SK-N-SH (cell line): ENCODE measurements at regions not wholly inside any gene's neighbourhood (a gene's known extent, or its start where the extent isn't known, plus 50 kb on each side); places are given as distances from the start of the nearest gene placed in this dataset.

ENCODE experiments used
- CTCF ChIA-PET: fragments of 300-600, 350-600 bp; formaldehyde crosslinking; extraction: SDS; loops from one replicate; lab custom pipeline; 2021; lab: Yijun Ruan, JAX
- POLR2A ChIA-PET: fragments of 350-600 bp; sonication (Branson Sonifier 250); formaldehyde crosslinking; extraction: SDS; loops from one replicate; lab custom pipeline; 2020; ENCODE audit warnings: antibody characterized with exemption, inconsistent platforms; lab: Yijun Ruan, JAX
- DNase-seq: peaks from one replicate; pipeline ENCODE4 v3.0.0; 2012
- H2AFZ ChIP-seq: fragments of 200-600 bp; sonication (generic); 2 replicates; pipeline ENCODE4 v1.8.1; 2016; ENCODE audit warnings: antibody characterized with exemption, mild to moderate bottlenecking, low read depth
- H3F3A ChIP-seq: fragments of 200-600 bp; sonication (generic); replicated peaks from 2 replicates; pipeline ENCODE3; 2016; ENCODE audit warnings: antibody characterized with exemption, mild to moderate bottlenecking; ENCODE audit not compliant: insufficient read depth
- H3K27ac ChIP-seq, 2 experiments: fragments of 200-500 bp in 1 of 2; fragments of 200-600 bp in 1 of 2; sonication (Bioruptor generic) in 1 of 2; sonication (generic), shearing (Covaris generic) in 1 of 2; 2 replicates each; pipeline versions ENCODE4 v1.5.1 to v1.6.1; 2014 to 2016; ENCODE audit warnings: low read depth in 2 of 2, inconsistent platforms in 1 of 2, low read length in 1 of 2, mild to moderate bottlenecking in 1 of 2, mixed read lengths in 1 of 2
- H3K27me3 ChIP-seq: fragments of 200-600 bp; sonication (generic), shearing (Covaris generic); 2 replicates; pipeline ENCODE4 v1.6.1; 2016; ENCODE audit warnings: mixed run types; ENCODE audit not compliant: insufficient read depth
- H3K36me3 ChIP-seq, 2 experiments: fragments of 200-500 bp in 1 of 2; fragments of 200-600 bp in 1 of 2; sonication (Bioruptor generic) in 1 of 2; sonication (generic) in 1 of 2; replicated peaks in 1 of 2; 2 replicates each; pipeline versions ENCODE3 to v1.5.1; 2014 to 2016; ENCODE audit warnings: low read length in 1 of 2, mild to moderate bottlenecking in 1 of 2; ENCODE audit not compliant: insufficient read depth in 2 of 2, control insufficient read depth in 1 of 2
- H3K4me1 ChIP-seq, 2 experiments: fragments of 200-500 bp in 1 of 2; fragments of 200-600 bp in 1 of 2; sonication (Bioruptor generic) in 1 of 2; sonication (generic), shearing (Covaris generic) in 1 of 2; 2 replicates each; pipeline versions ENCODE4 v1.5.1 to v1.6.1; 2014 to 2016; ENCODE audit warnings: low read depth in 1 of 2, low read length in 1 of 2, mixed run types in 1 of 2; ENCODE audit not compliant: insufficient read depth in 2 of 2, control insufficient read depth in 1 of 2
- H3K4me2 ChIP-seq: fragments of 200-600 bp; sonication (generic), shearing (Covaris generic); 2 replicates; pipeline ENCODE4 v1.6.1; 2017; ENCODE audit warnings: mixed run types
- H3K4me3 ChIP-seq, 2 experiments: fragments of 200-500 bp in 1 of 2; fragments of 200-600 bp in 1 of 2; sonication (Bioruptor generic) in 1 of 2; sonication (generic), shearing (Covaris generic) in 1 of 2; 2 replicates each; pipeline versions ENCODE4 v1.5.1 to v1.8.1; 2014 to 2016; ENCODE audit warnings: low read depth in 2 of 2, inconsistent platforms in 1 of 2, low read length in 1 of 2, mild to moderate bottlenecking in 1 of 2, mixed read lengths in 1 of 2, moderate library complexity in 1 of 2
- H3K79me2 ChIP-seq: fragments of 200-600 bp; sonication (generic); 2 replicates; pipeline ENCODE4 v1.8.1; 2017; ENCODE audit warnings: mild to moderate bottlenecking; ENCODE audit not compliant: insufficient read depth
- H3K9ac ChIP-seq: fragments of 200-600 bp; sonication (generic); 2 replicates; pipeline ENCODE4 v1.6.1; 2017; ENCODE audit warnings: mixed run types
- H3K9me2 ChIP-seq: fragments of 200-600 bp; sonication (generic); 2 replicates; pipeline ENCODE4 v1.6.1; 2017; ENCODE audit warnings: mixed run types
- H3K9me3 ChIP-seq: fragments of 200-600 bp; sonication (generic); 2 replicates; pipeline ENCODE4 v1.6.1; 2017; ENCODE audit warnings: mixed run types, mild to moderate bottlenecking, moderate library complexity
- H4K20me1 ChIP-seq: fragments of 200-600 bp; sonication (generic); 2 replicates; pipeline ENCODE4 v1.6.1; 2017; ENCODE audit warnings: mild to moderate bottlenecking, mixed run types; ENCODE audit not compliant: insufficient read depth
- CTCF ChIP-seq: fragments of 200-600 bp; sonication (generic); IDR thresholded peaks from 2 replicates; pipeline ENCODE4 v1.6.1; 2017; ENCODE audit warnings: antibody characterized with exemption, mild to moderate bottlenecking, moderate library complexity
- EP300 ChIP-seq, 2 experiments: IDR thresholded peaks; 2 replicates each; pipeline versions ENCODE4 v1.4.0 to v1.6.1; 2012; ENCODE audit warnings: borderline replicate concordance in 1 of 2, low read depth in 1 of 2, low read length in 1 of 2
- EZH2phosphoT487 ChIP-seq: fragments of 200-600 bp; sonication (generic); IDR thresholded peaks from 2 replicates; pipeline ENCODE4 v1.6.1; 2017; ENCODE audit warnings: low read depth, mixed run types, mild to moderate bottlenecking, antibody characterized with exemption, moderate library complexity, borderline replicate concordance
- FOSL2 ChIP-seq: IDR thresholded peaks from 2 replicates; pipeline ENCODE4 v1.4.0; 2012; ENCODE audit warnings: low read depth, mild to moderate bottlenecking, moderate library complexity, borderline replicate concordance
- FOXJ3 ChIP-seq: sonication (generic); formaldehyde crosslinking; IDR thresholded peaks from 2 replicates; pipeline ENCODE4 v1.5.1; 2020; ENCODE audit warnings: mild to moderate bottlenecking, missing genetic modification reagents
- FOXM1 ChIP-seq: IDR thresholded peaks from 2 replicates; pipeline ENCODE4 v1.4.0; 2012; ENCODE audit warnings: low read depth, mild to moderate bottlenecking
- GATA2 ChIP-seq: sonication (generic); formaldehyde crosslinking; IDR thresholded peaks from 2 replicates; pipeline ENCODE4 v1.5.0; 2020; ENCODE audit warnings: mild to moderate bottlenecking, missing genetic modification reagents
- IRF3 ChIP-seq: fragments of 150-350 bp; IDR thresholded peaks from 2 replicates; pipeline ENCODE4 v1.6.1; 2016; ENCODE audit warnings: mild to moderate bottlenecking, low read depth, low read length
- MAX ChIP-seq: IDR thresholded peaks from 2 replicates; pipeline ENCODE4 v1.4.0; 2012; ENCODE audit warnings: low read depth
- MEF2A ChIP-seq: IDR thresholded peaks from 2 replicates; pipeline ENCODE4 v1.4.0; 2012; ENCODE audit warnings: low read depth, borderline replicate concordance
- PBX3 ChIP-seq: IDR thresholded peaks from 2 replicates; pipeline ENCODE4; 2012
- POLR2AphosphoS5 ChIP-seq: IDR thresholded peaks from 2 replicates; pipeline ENCODE4 v1.6.1; 2012; ENCODE audit warnings: low read depth, low read length
- RCOR1 ChIP-seq: fragments of 150-350 bp; IDR thresholded peaks from 2 replicates; pipeline ENCODE4 v1.6.1; 2017; ENCODE audit warnings: antibody characterized with exemption, low read length
- RFX5 ChIP-seq: IDR thresholded peaks from 2 replicates; pipeline ENCODE4 v1.6.1; 2012; ENCODE audit warnings: mild to moderate bottlenecking, improper control_type of control experiment, low read length
- SIN3A ChIP-seq: IDR thresholded peaks from 2 replicates; pipeline ENCODE4 v1.6.1; 2012; ENCODE audit warnings: low read depth, mild to moderate bottlenecking, low read length, moderate library complexity, borderline replicate concordance
- SMC3 ChIP-seq: IDR thresholded peaks from 2 replicates; pipeline ENCODE4 v1.6.1; 2012; ENCODE audit warnings: low read depth, low read length, improper control_type of control experiment
- TCF12 ChIP-seq: IDR thresholded peaks from 2 replicates; pipeline ENCODE4 v1.4.0; 2012
- TEAD4 ChIP-seq: IDR thresholded peaks from 2 replicates; pipeline ENCODE4 v1.4.0; 2012; ENCODE audit warnings: mild to moderate bottlenecking, borderline replicate concordance; ENCODE audit not compliant: insufficient read depth
- ZBTB33 ChIP-seq: IDR thresholded peaks from 2 replicates; pipeline ENCODE4 v1.4.0; 2012; ENCODE audit warnings: low read depth, borderline replicate concordance
- WGBS: methylation state at CpG from one replicate; pipeline ENCODE4 v1.1.6; 2017; ENCODE audit warnings: low lambda C conversion rate; 5-methylcytosine and 5-hydroxymethylcytosine counted together

- Histone ChIP-seq H3K4me1 (no peaks in the 10 kb centered on the region), H3K9me3 (no peaks in the 10 kb centered on the region), H3K9me2 (no peaks in the 10 kb centered on the region), H2AFZ (no peak overlapping the region), H4K20me1 (no peaks in the 10 kb centered on the region), H3K4me2 (no peak overlapping the region), H3K9ac (no peak overlapping the region), H3K4me3 (no peak overlapping the region), H3K27ac (no peak overlapping the region), H3K27me3 (peaks cover 26% of the 10 kb centered on the region), H3K79me2 (no peaks in the 10 kb centered on the region), H3K36me3 (no peaks in the 10 kb centered on the region), H3F3A (peaks cover 4% of the 10 kb centered on the region)
- no peak for TF ChIP-seq RCOR1
- no peak for TF ChIP-seq POLR2AphosphoS5
- TF ChIP-seq EZH2phosphoT487: no peak
- TF ChIP-seq FOXJ3: no peak
- TF ChIP-seq TEAD4: no peak
- no peak for TF ChIP-seq FOSL2
- TF ChIP-seq MEF2A: no peak
- TF ChIP-seq GATA2 (CRISPR knock-in tag): no peak
- TF ChIP-seq FOXM1: no peak
- no peak for TF ChIP-seq ZBTB33
- no peak for TF ChIP-seq TCF12
- no peak for TF ChIP-seq IRF3
- TF ChIP-seq PBX3: no peak
- WGBS: 7% methylated on average over 6 of the region's 6 CpGs
- CTCF ChIA-PET: no interaction called here
- no peak for DNase-seq
- POLR2A ChIA-PET: no interaction called here
These were observed 131.7 kb upstream of the CTAGE1 start for GRCh38 chr18:22549260-22549937.

GRCh38 chr18:22550366-22550765 lies 132.7 kb upstream of the CTAGE1 start:
- Histone ChIP-seq H2AFZ (no peak overlapping the region), H3K27ac (no peak overlapping the region), H3K79me2 (no peaks in the 10 kb centered on the region), H3K4me1 (no peaks in the 10 kb centered on the region), H3K9me2 (no peaks in the 10 kb centered on the region), H4K20me1 (no peaks in the 10 kb centered on the region), H3F3A (peaks cover 4% of the 10 kb centered on the region), H3K4me2 (no peak overlapping the region), H3K4me3 (no peak overlapping the region), H3K27me3 (peaks cover 22% of the 10 kb centered on the region), H3K36me3 (no peaks in the 10 kb centered on the region), H3K9ac (no peak overlapping the region), H3K9me3 (no peaks in the 10 kb centered on the region)
- DNase-seq: no peak
- ChIA-PET CTCF (no interaction called here), POLR2A (no interaction called here)
- 0% methylated on average over 2 of the region's 2 CpGs for WGBS
- TF ChIP-seq SMC3 (no peak), EZH2phosphoT487 (no peak), ZBTB33 (no peak), MAX (no peak), EP300 (IDR thresholded peaks at IDR 0.05; ENCODE audit: borderline replicate concordance in 1 of 2, low read depth in 1 of 2, low read length in 1 of 2) (no peak), SIN3A (no peak), CTCF (no peak), RFX5 (no peak), FOXJ3 (no peak)
